Breast epithelium (tissue), 3 donors: ENCODE measurements at regions not wholly inside any gene's neighbourhood (a gene's known extent, or its start where the extent isn't known, plus 50 kb on each side); places are given as distances from the start of the nearest gene placed in this dataset.

Experiments
- POLR2A ChIP-seq: fragments of 450-650 bp; IDR thresholded peaks from one replicate; pipeline ENCODE4 v1.6.1; 2016; ENCODE audit warnings: antibody characterized with exemption, mild to moderate bottlenecking, moderate library complexity
- TF ChIP-seq, protein P1 (sequence below), 3 donors: fragments of 450-650 bp; IDR thresholded peaks; one replicate each; pipeline ENCODE4 v1.5.1; 2016 to 2017; ENCODE audit warnings: antibody characterized with exemption in 3 of 3, mild to moderate bottlenecking in 3 of 3, moderate library complexity in 3 of 3

DNA sequence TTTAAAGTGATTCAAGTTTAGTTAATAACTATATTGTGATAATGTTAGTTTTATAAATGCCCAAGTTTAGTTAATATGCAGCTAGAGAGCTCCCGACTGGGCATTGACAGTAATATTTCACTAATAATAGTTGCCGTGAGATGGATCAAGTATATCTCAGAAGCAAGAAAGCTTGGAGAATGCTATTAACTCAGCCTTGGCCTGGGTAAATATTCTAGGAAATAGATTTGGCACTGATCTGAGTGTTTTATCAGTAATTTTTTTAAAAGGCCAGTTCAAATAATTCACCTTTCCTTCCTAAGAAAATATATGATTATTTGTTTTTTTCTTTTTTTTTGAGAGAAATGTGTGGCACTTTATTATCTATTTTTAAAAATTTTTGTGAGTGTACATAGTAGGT is 305.3 kb downstream of the CSNK1G3 start:
- TF ChIP-seq, protein P1, sequence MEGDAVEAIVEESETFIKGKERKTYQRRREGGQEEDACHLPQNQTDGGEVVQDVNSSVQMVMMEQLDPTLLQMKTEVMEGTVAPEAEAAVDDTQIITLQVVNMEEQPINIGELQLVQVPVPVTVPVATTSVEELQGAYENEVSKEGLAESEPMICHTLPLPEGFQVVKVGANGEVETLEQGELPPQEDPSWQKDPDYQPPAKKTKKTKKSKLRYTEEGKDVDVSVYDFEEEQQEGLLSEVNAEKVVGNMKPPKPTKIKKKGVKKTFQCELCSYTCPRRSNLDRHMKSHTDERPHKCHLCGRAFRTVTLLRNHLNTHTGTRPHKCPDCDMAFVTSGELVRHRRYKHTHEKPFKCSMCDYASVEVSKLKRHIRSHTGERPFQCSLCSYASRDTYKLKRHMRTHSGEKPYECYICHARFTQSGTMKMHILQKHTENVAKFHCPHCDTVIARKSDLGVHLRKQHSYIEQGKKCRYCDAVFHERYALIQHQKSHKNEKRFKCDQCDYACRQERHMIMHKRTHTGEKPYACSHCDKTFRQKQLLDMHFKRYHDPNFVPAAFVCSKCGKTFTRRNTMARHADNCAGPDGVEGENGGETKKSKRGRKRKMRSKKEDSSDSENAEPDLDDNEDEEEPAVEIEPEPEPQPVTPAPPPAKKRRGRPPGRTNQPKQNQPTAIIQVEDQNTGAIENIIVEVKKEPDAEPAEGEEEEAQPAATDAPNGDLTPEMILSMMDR (IDR thresholded peaks at IDR 0.05), result no peak
- TF ChIP-seq POLR2A, result no peak
